OCI-LY7 (cell line): ENCODE measurements at regions not wholly inside any gene's neighbourhood (a gene's known extent, or its start where the extent isn't known, plus 50 kb on each side); places are given as distances from the start of the nearest gene placed in this dataset.

ENCODE experiments used
- BruUV-seq: library from RNA; stranded (reverse); fragments of 400-500 nt; replicated peaks from 2 replicates; lab custom pipeline; 2021; lab: Mats Ljungman, UMichigan
- CTCF ChIA-PET: fragments of 300-600 bp; sonication (Branson Sonifier 250); formaldehyde crosslinking; loops from one replicate; lab custom pipeline; 2022; ENCODE audit warnings: antibody characterized with exemption; ENCODE audit not compliant: unreplicated experiment; lab: Charles Lee
- POLR2A ChIA-PET: fragments of 300-600 bp; sonication (Branson Sonifier 250); formaldehyde crosslinking; loops from one replicate; lab custom pipeline; 2022; ENCODE audit warnings: antibody characterized with exemption; lab: Charles Lee
- DNase-seq: peaks from one replicate; pipeline ENCODE4 v3.0.0-alpha.2; 2015; ENCODE audit warnings: low spot score
- H2AFZ ChIP-seq: fragments of 200-600 bp; sonication (generic), shearing (Covaris generic); 2 replicates; pipeline ENCODE4 v1.6.1; 2014; ENCODE audit warnings: mild to moderate bottlenecking, antibody characterized with exemption, low read length, moderate library complexity
- H3K27ac ChIP-seq: fragments of 200-600 bp; sonication (generic); 2 replicates; pipeline ENCODE4 v1.5.1; 2014; ENCODE audit warnings: mixed run types, low read depth, mild to moderate bottlenecking, moderate library complexity, low read length, inconsistent platforms; ENCODE audit not compliant: poor library complexity, severe bottlenecking
- H3K36me3 ChIP-seq: fragments of 200-600 bp; sonication (generic); 2 replicates; pipeline ENCODE4 v1.6.1; 2014; ENCODE audit warnings: mild to moderate bottlenecking, antibody characterized with exemption, low read length, moderate library complexity, mixed read lengths; ENCODE audit not compliant: insufficient read depth
- H3K4me1 ChIP-seq: fragments of 200-600 bp; sonication (generic); 2 replicates; pipeline ENCODE4 v1.5.1; 2014; ENCODE audit warnings: mild to moderate bottlenecking, low read length; ENCODE audit not compliant: insufficient read depth, poor library complexity, severe bottlenecking
- H3K4me2 ChIP-seq: fragments of 200-600 bp; sonication (generic); 2 replicates; pipeline ENCODE4 v1.6.1; 2014; ENCODE audit warnings: mild to moderate bottlenecking, low read length
- H3K4me3 ChIP-seq: fragments of 200-600 bp; sonication (generic); 2 replicates; pipeline ENCODE4 v1.5.1; 2014; ENCODE audit warnings: mild to moderate bottlenecking, low read depth, low read length; ENCODE audit not compliant: poor library complexity, severe bottlenecking
- H3K79me2 ChIP-seq: fragments of 200-600 bp; sonication (generic); 2 replicates; pipeline ENCODE4 v1.6.1; 2016; ENCODE audit warnings: low read depth, mild to moderate bottlenecking, low read length, moderate library complexity, mixed read lengths; ENCODE audit not compliant: insufficient read depth
- H3K9me2 ChIP-seq: fragments of 200-600 bp; sonication (generic); 2 replicates; pipeline ENCODE4 v1.6.1; 2016; ENCODE audit warnings: mild to moderate bottlenecking, low read length, mixed read lengths; ENCODE audit not compliant: insufficient read depth
- H3K9me3 ChIP-seq: fragments of 200-600 bp; sonication (generic); 2 replicates; pipeline ENCODE4 v1.6.1; 2014; ENCODE audit warnings: mild to moderate bottlenecking, mixed run types, low read length, mixed read lengths
- H4K20me1 ChIP-seq: fragments of 200-600 bp; sonication (generic); 2 replicates; pipeline ENCODE4 v1.6.1; 2014; ENCODE audit warnings: mild to moderate bottlenecking, antibody characterized with exemption, low read length, moderate library complexity, mixed read lengths; ENCODE audit not compliant: insufficient read depth
- CTCF ChIP-seq: fragments of 200-600 bp; sonication (generic); conservative IDR thresholded peaks from 2 replicates; pipeline ENCODE4 v1.5.1; 2014; ENCODE audit warnings: mild to moderate bottlenecking, antibody characterized with exemption, low read length, moderate library complexity, mixed read lengths
- EZH2phosphoT487 ChIP-seq: fragments of 200-600 bp; sonication (generic); IDR thresholded peaks from 2 replicates; pipeline ENCODE4 v1.6.1; 2018; ENCODE audit warnings: low read depth, borderline replicate concordance, mild to moderate bottlenecking, mixed run types, antibody characterized with exemption, low read length, moderate library complexity, mixed read lengths
- intact Hi-C: fragments of 100-400 bp; cut with micrococcal nuclease; formaldehyde crosslinking; loops from one replicate; pipeline ENCODE4 v1.10.0; 2022; ENCODE audit not compliant: unreplicated experiment

- H2AFZ ChIP-seq, result no peak overlapping the region
- no peak overlapping the region for H3K4me2 ChIP-seq
- no peak overlapping the region for H3K27ac ChIP-seq
- no peaks in the 10 kb centered on the region for H3K9me2 ChIP-seq
- TF ChIP-seq CTCF (no peak), EZH2phosphoT487 (no peak)
- intact Hi-C loops, result no loop called here
- no peaks in the 10 kb centered on the region for H3K79me2 ChIP-seq
- no peak overlapping the region for H3K4me3 ChIP-seq
- H3K36me3 ChIP-seq, result no peaks in the 10 kb centered on the region
- no peaks in the 10 kb centered on the region for H4K20me1 ChIP-seq
- no peaks in the 10 kb centered on the region for H3K4me1 ChIP-seq
- ChIA-PET POLR2A (interaction anchor here (0.5 to 1.7 kb wide), 3 partner anchors 9 to 550 kb away, joined by 3 to 6 read pairs (median 3); no protein-coding TSS in a partner anchor), CTCF (no interaction called here)
- BruUV-seq, result no TSS peak
- no peaks in the 10 kb centered on the region for H3K9me3 ChIP-seq
- no peak for DNase-seq
Observed at GRCh38 chr2:121159291-121160071, 125.5 kb downstream of the TFCP2L1 start.

GRCh38 chr2:121160366-121160765 is 124.6 kb downstream of the TFCP2L1 start:
- H4K20me1 ChIP-seq, result no peaks in the 10 kb centered on the region

More at GRCh38 chr2:121160366-121160765, 124.6 kb downstream of the TFCP2L1 start:
- Histone ChIP-seq H3K27ac (no peak overlapping the region), H3K9me2 (no peaks in the 10 kb centered on the region), H3K9me3 (no peaks in the 10 kb centered on the region), H3K79me2 (no peaks in the 10 kb centered on the region), H3K4me1 (no peaks in the 10 kb centered on the region), H3K4me3 (no peak overlapping the region), H2AFZ (no peak overlapping the region), H3K36me3 (no peaks in the 10 kb centered on the region), H3K4me2 (no peak overlapping the region)
- TF ChIP-seq EZH2phosphoT487, result no peak
- TF ChIP-seq CTCF, result no peak
- no peak for DNase-seq
- CTCF ChIA-PET, result no interaction called here
- intact Hi-C loops, result no loop called here
- BruUV-seq, result no TSS peak
- POLR2A ChIA-PET, result interaction anchor here (0.7 to 1.7 kb wide), 2 partner anchors 10 kb away, joined by 3 to 6 read pairs; no protein-coding TSS in a partner anchor
